ENCODE measurements at regions not wholly inside any gene's neighbourhood (a gene's known extent, or its start where the extent isn't known, plus 50 kb on each side); places are given as distances from the start of the nearest gene placed in this dataset.

DNA sequence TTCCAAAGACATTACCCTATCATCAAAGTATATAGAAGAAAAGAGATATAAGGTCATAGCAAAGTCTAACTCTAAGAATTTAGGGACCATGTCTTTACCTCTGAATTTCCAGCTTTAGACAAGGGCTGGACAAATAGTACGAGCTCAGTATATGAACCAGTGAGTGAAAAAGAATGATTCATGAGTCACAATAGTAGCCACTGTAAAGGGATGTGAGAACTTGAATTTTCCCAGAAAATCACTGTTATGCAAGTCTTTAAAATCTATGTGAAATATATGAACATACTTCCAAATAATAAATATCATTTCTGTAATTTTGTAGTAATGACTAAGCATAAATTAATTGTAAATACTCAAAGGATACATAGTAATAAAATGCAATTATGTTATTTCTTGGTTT is 305.9 kb upstream of the PRR16 start:
- TF ChIP-seq, protein P1, sequence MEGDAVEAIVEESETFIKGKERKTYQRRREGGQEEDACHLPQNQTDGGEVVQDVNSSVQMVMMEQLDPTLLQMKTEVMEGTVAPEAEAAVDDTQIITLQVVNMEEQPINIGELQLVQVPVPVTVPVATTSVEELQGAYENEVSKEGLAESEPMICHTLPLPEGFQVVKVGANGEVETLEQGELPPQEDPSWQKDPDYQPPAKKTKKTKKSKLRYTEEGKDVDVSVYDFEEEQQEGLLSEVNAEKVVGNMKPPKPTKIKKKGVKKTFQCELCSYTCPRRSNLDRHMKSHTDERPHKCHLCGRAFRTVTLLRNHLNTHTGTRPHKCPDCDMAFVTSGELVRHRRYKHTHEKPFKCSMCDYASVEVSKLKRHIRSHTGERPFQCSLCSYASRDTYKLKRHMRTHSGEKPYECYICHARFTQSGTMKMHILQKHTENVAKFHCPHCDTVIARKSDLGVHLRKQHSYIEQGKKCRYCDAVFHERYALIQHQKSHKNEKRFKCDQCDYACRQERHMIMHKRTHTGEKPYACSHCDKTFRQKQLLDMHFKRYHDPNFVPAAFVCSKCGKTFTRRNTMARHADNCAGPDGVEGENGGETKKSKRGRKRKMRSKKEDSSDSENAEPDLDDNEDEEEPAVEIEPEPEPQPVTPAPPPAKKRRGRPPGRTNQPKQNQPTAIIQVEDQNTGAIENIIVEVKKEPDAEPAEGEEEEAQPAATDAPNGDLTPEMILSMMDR (IDR thresholded peaks at IDR 0.05) = no peak
- no peak for TF ChIP-seq POLR2A (IDR thresholded peaks at IDR 0.05)

Measured in right lobe of liver (tissue), 4 donors.